EL (cell line): ENCODE measurements at regions not wholly inside any gene's neighbourhood (a gene's known extent, or its start where the extent isn't known, plus 50 kb on each side); places are given as distances from the start of the nearest gene placed in this dataset.
A peak's percentile ranks its signal among the peaks of the same experiment; 100 is the strongest.
"Not testable (repeated sequence)": the region's sequence is repeated elsewhere in the genome, so short reads cannot be mapped to it uniquely, and the experiment has no call there.

Source experiments
- DNase-seq: peaks from one replicate; pipeline ENCODE4 v3.0.0-alpha.2; 2016

- DNase-seq: no peak
Measured at GRCh38 chr12:34607520-34608195, 585.4 kb downstream of the ALG10 start.

- DNase-seq: not testable (repeated sequence)
Measured at GRCh38 chr12:34613988-34614387, 591.7 kb downstream of the ALG10 start.

- DNase-seq: peak; percentile 8
Measured at GRCh38 chr12:34625116-34625515, 602.8 kb downstream of the ALG10 start.

GRCh38 chr12:34626363-34627157 lies 604.3 kb downstream of the ALG10 start:
- DNase-seq: no peak
